Body of pancreas (tissue), 4 donors: ENCODE measurements at regions not wholly inside any gene's neighbourhood (a gene's known extent, or its start where the extent isn't known, plus 50 kb on each side); places are given as distances from the start of the nearest gene placed in this dataset.
"Not testable (repeated sequence)": the region's sequence is repeated elsewhere in the genome, so short reads cannot be mapped to it uniquely, and the experiment has no call there.

Source experiments
- CTCF ChIP-seq, 7 experiments: fragments of 450-650 bp in 4 of 7; fragments of 200-600 bp in 3 of 7; sonication (generic) in 3 of 7; IDR thresholded peaks; one replicate each; pipeline ENCODE4 v1.5.1; 2016 to 2019; ENCODE audit warnings: antibody characterized with exemption in 7 of 7
- POLR2A ChIP-seq, 3 donors: fragments of 450-650 bp; IDR thresholded peaks; one replicate each; pipeline ENCODE4 v1.6.1; 2016; ENCODE audit warnings: antibody characterized with exemption in 3 of 3, mild to moderate bottlenecking in 2 of 3

DNA sequence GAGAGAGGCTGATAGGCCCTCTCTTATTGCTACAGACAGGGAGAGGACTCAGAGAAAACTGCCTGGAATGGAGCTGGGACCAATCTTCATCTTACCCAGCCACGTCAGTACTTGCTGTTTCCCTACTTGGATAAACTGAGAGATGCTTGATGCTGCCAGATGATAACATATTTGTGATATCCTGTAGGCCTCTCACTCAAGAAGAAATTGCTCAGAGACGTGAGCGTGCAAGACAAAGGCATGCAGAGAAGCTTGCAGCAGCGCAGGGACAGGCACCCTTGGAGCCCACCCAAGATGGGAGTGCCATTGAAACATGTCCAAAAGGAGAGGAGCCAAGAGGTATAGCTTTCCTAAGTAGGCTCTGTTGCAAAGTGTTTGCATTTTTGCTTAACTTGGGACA, 114.7 kb upstream of the GOLGA6L4 start:
- not testable (repeated sequence) for TF ChIP-seq CTCF, POLR2A (IDR thresholded peaks at IDR 0.05)
